HuH-7 (cell line): ENCODE measurements at regions not wholly inside any gene's neighbourhood (a gene's known extent, or its start where the extent isn't known, plus 50 kb on each side); places are given as distances from the start of the nearest gene placed in this dataset.
A peak's percentile ranks its signal among the peaks of the same experiment; 100 is the strongest.

Experiments
- DNase-seq: peaks from one replicate; pipeline ENCODE4 v3.0.0; 2011; ENCODE audit warnings: low spot score

GRCh38 chr18:21162786-21163185, 51.2 kb upstream of the ROCK1 start:
- no peak for DNase-seq

GRCh38 chr18:21163647-21164547, 52.3 kb upstream of the ROCK1 start:
- DNase-seq, result no peak

- no peak for DNase-seq
These were observed 53.0 kb upstream of the ROCK1 start for GRCh38 chr18:21164548-21165095.

GRCh38 chr18:21167641-21168377, 56.2 kb upstream of the ROCK1 start:
- peak; percentile 22 for DNase-seq

GRCh38 chr18:21168880-21169279, 57.3 kb upstream of the ROCK1 start:
- DNase-seq, result no peak

- no peak for DNase-seq
These were observed 64.2 kb upstream of the GREB1L start for GRCh38 chr18:21177822-21178221.

GRCh38 chr18:21179590-21180220, 62.3 kb upstream of the GREB1L start:
- DNase-seq, result peak; percentile 64

GRCh38 chr18:21180588-21180987, 61.4 kb upstream of the GREB1L start:
- DNase-seq, result no peak

GRCh38 chr18:21181766-21182165, 60.3 kb upstream of the GREB1L start:
- no peak for DNase-seq

GRCh38 chr18:21183670-21184069, 58.4 kb upstream of the GREB1L start:
- DNase-seq, result no peak

GRCh38 chr18:21184396-21184996, 57.5 kb upstream of the GREB1L start:
- no peak for DNase-seq

- DNase-seq, result no peak
These were observed 54.1 kb upstream of the GREB1L start for GRCh38 chr18:21187886-21188285.

- DNase-seq, result peak; percentile 80
These were observed 50.3 kb upstream of the GREB1L start for GRCh38 chr18:21191596-21192307.
